OCI-LY7 (cell line): ENCODE measurements at regions not wholly inside any gene's neighbourhood (a gene's known extent, or its start where the extent isn't known, plus 50 kb on each side); places are given as distances from the start of the nearest gene placed in this dataset.

ENCODE experiments used
- BruUV-seq: library from RNA; stranded (reverse); fragments of 400-500 nt; replicated peaks from 2 replicates; lab custom pipeline; 2021; lab: Mats Ljungman, UMichigan
- CTCF ChIA-PET: fragments of 300-600 bp; sonication (Branson Sonifier 250); formaldehyde crosslinking; loops from one replicate; lab custom pipeline; 2022; ENCODE audit warnings: antibody characterized with exemption; ENCODE audit not compliant: unreplicated experiment; lab: Charles Lee
- POLR2A ChIA-PET: fragments of 300-600 bp; sonication (Branson Sonifier 250); formaldehyde crosslinking; loops from one replicate; lab custom pipeline; 2022; ENCODE audit warnings: antibody characterized with exemption; lab: Charles Lee
- DNase-seq: peaks from one replicate; pipeline ENCODE4 v3.0.0-alpha.2; 2015; ENCODE audit warnings: low spot score
- H2AFZ ChIP-seq: fragments of 200-600 bp; sonication (generic), shearing (Covaris generic); 2 replicates; pipeline ENCODE4 v1.6.1; 2014; ENCODE audit warnings: mild to moderate bottlenecking, antibody characterized with exemption, low read length, moderate library complexity
- H3K27ac ChIP-seq: fragments of 200-600 bp; sonication (generic); 2 replicates; pipeline ENCODE4 v1.5.1; 2014; ENCODE audit warnings: mixed run types, low read depth, mild to moderate bottlenecking, moderate library complexity, low read length, inconsistent platforms; ENCODE audit not compliant: poor library complexity, severe bottlenecking
- H3K36me3 ChIP-seq: fragments of 200-600 bp; sonication (generic); 2 replicates; pipeline ENCODE4 v1.6.1; 2014; ENCODE audit warnings: mild to moderate bottlenecking, antibody characterized with exemption, low read length, moderate library complexity, mixed read lengths; ENCODE audit not compliant: insufficient read depth
- H3K4me1 ChIP-seq: fragments of 200-600 bp; sonication (generic); 2 replicates; pipeline ENCODE4 v1.5.1; 2014; ENCODE audit warnings: mild to moderate bottlenecking, low read length; ENCODE audit not compliant: insufficient read depth, poor library complexity, severe bottlenecking
- H3K4me2 ChIP-seq: fragments of 200-600 bp; sonication (generic); 2 replicates; pipeline ENCODE4 v1.6.1; 2014; ENCODE audit warnings: mild to moderate bottlenecking, low read length
- H3K4me3 ChIP-seq: fragments of 200-600 bp; sonication (generic); 2 replicates; pipeline ENCODE4 v1.5.1; 2014; ENCODE audit warnings: mild to moderate bottlenecking, low read depth, low read length; ENCODE audit not compliant: poor library complexity, severe bottlenecking
- H3K79me2 ChIP-seq: fragments of 200-600 bp; sonication (generic); 2 replicates; pipeline ENCODE4 v1.6.1; 2016; ENCODE audit warnings: low read depth, mild to moderate bottlenecking, low read length, moderate library complexity, mixed read lengths; ENCODE audit not compliant: insufficient read depth
- H3K9me2 ChIP-seq: fragments of 200-600 bp; sonication (generic); 2 replicates; pipeline ENCODE4 v1.6.1; 2016; ENCODE audit warnings: mild to moderate bottlenecking, low read length, mixed read lengths; ENCODE audit not compliant: insufficient read depth
- H3K9me3 ChIP-seq: fragments of 200-600 bp; sonication (generic); 2 replicates; pipeline ENCODE4 v1.6.1; 2014; ENCODE audit warnings: mild to moderate bottlenecking, mixed run types, low read length, mixed read lengths
- H4K20me1 ChIP-seq: fragments of 200-600 bp; sonication (generic); 2 replicates; pipeline ENCODE4 v1.6.1; 2014; ENCODE audit warnings: mild to moderate bottlenecking, antibody characterized with exemption, low read length, moderate library complexity, mixed read lengths; ENCODE audit not compliant: insufficient read depth
- CTCF ChIP-seq: fragments of 200-600 bp; sonication (generic); conservative IDR thresholded peaks from 2 replicates; pipeline ENCODE4 v1.5.1; 2014; ENCODE audit warnings: mild to moderate bottlenecking, antibody characterized with exemption, low read length, moderate library complexity, mixed read lengths
- EZH2phosphoT487 ChIP-seq: fragments of 200-600 bp; sonication (generic); IDR thresholded peaks from 2 replicates; pipeline ENCODE4 v1.6.1; 2018; ENCODE audit warnings: low read depth, borderline replicate concordance, mild to moderate bottlenecking, mixed run types, antibody characterized with exemption, low read length, moderate library complexity, mixed read lengths
- intact Hi-C: fragments of 100-400 bp; cut with micrococcal nuclease; formaldehyde crosslinking; loops from one replicate; pipeline ENCODE4 v1.10.0; 2022; ENCODE audit not compliant: unreplicated experiment

- Histone ChIP-seq H3K9me3 (no peaks in the 10 kb centered on the region), H3K79me2 (no peaks in the 10 kb centered on the region), H3K27ac (no peak overlapping the region), H3K36me3 (no peaks in the 10 kb centered on the region), H3K4me2 (no peak overlapping the region), H3K9me2 (no peaks in the 10 kb centered on the region), H3K4me1 (no peaks in the 10 kb centered on the region), H2AFZ (no peak overlapping the region), H4K20me1 (no peaks in the 10 kb centered on the region), H3K4me3 (no peak overlapping the region)
- CTCF ChIA-PET = no interaction called here
- no TSS peak for BruUV-seq
- POLR2A ChIA-PET = no interaction called here
- intact Hi-C loops = no loop called here
- TF ChIP-seq CTCF (no peak), EZH2phosphoT487 (no peak)
- DNase-seq = no peak
These were observed 761.5 kb upstream of the POM121L12 start for GRCh38 chr7:52273685-52274610.

DNA sequence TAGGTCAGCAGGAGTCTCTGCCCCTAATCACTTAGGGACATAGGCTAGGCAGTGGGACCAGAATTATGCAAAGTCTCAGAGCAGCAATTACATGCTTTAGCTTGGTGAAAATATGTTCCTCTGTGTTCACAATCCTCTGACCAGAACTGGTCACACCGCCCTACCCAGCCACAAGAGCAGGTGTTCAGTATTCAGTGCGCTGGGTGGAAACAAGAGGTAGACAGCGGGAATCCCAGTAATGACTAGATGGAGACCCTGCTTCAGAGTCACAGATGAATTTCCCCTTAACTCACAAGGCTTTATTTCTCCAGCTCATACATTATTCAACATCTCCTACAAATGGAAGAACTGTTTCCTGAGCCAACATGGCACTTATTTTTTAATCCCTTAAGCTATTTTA lies 763.7 kb upstream of the POM121L12 start:
- Histone ChIP-seq H3K9me3 (no peaks in the 10 kb centered on the region), H4K20me1 (no peaks in the 10 kb centered on the region), H2AFZ (no peak overlapping the region), H3K9me2 (no peaks in the 10 kb centered on the region), H3K79me2 (no peaks in the 10 kb centered on the region), H3K36me3 (no peaks in the 10 kb centered on the region), H3K4me1 (no peaks in the 10 kb centered on the region), H3K27ac (no peak overlapping the region), H3K4me3 (no peak overlapping the region), H3K4me2 (no peak overlapping the region)
- TF ChIP-seq CTCF (no peak), EZH2phosphoT487 (no peak)
- ChIA-PET CTCF (no interaction called here), POLR2A (no interaction called here)
- BruUV-seq = no TSS peak
- intact Hi-C loops = no loop called here
- DNase-seq = no peak

DNA sequence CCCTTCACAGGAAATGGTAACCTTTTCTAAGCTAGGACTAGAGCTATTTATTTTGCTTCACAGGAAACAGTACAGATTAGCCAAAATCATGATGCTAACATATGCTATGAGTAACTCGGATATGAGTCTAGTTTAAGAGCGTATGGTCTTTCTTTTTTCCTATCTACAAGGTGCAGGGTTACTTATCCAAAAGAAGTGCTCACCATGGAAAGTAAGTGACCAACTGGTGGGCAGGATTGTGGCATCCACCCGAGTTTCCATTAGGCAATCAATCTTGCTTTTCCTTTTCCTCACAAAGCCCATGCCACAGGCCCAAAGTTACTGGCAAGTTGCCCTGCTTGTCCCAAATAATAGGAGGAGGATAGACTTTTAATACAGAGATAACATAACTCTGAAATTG lies 765.1 kb upstream of the POM121L12 start:
- Histone ChIP-seq H3K4me2 (no peak overlapping the region), H3K9me2 (no peaks in the 10 kb centered on the region), H3K36me3 (no peaks in the 10 kb centered on the region), H2AFZ (no peak overlapping the region), H4K20me1 (no peaks in the 10 kb centered on the region), H3K4me3 (no peak overlapping the region), H3K27ac (no peak overlapping the region), H3K9me3 (no peaks in the 10 kb centered on the region), H3K79me2 (no peaks in the 10 kb centered on the region), H3K4me1 (no peaks in the 10 kb centered on the region)
- POLR2A ChIA-PET = interaction anchor here (0.6 kb wide), 1 partner anchor 113 kb away, joined by 3 read pairs; no protein-coding TSS in a partner anchor
- no peak for DNase-seq
- CTCF ChIA-PET = no interaction called here
- no peak for TF ChIP-seq EZH2phosphoT487
- TF ChIP-seq CTCF = no peak
- intact Hi-C loops = no loop called here
- BruUV-seq = no TSS peak
